Stimulated activated CD4-positive, alpha-beta T cell treated with anti-CD3 and anti-CD28 coated beads, Interleukin-12 subunit alpha, Interleukin-12 subunit beta, amount 100 ng/mL, for 4 hours (primary cell): ENCODE measurements at regions not wholly inside any gene's neighbourhood (a gene's known extent, or its start where the extent isn't known, plus 50 kb on each side); places are given as distances from the start of the nearest gene placed in this dataset.
"Not testable (repeated sequence)": the region's sequence is repeated elsewhere in the genome, so short reads cannot be mapped to it uniquely, and the experiment has no call there.

Source experiments
- DNase-seq: peaks from one replicate; pipeline ENCODE4 v3.0.0-alpha.2; 2020

DNA sequence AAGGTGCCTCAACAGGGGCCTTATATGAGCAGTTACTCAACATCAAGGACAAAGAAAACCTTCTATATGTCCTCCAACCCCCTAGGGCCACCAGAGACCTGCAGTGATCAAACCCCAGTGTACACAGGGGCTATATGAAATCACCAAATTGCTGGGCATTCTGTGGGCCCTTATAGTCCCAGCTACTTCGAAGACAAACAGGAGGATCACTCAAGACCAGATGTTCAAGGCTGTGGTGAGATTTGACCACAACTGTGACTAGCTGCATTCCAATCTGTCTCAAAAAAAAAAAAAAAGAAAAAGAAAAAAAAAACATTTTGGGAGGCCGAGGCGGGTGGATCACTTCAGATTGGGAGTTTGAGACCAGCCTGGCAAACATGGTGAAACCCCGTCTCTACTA lies 51.0 kb upstream of the PRB2 start:
- no peak for DNase-seq

- DNase-seq, result no peak
Observed at GRCh38 chr12:11457996-11458645, 62.8 kb upstream of the PRB2 start.

GRCh38 chr12:11460343-11461023 lies 65.1 kb upstream of the PRB2 start:
- no peak for DNase-seq

DNA sequence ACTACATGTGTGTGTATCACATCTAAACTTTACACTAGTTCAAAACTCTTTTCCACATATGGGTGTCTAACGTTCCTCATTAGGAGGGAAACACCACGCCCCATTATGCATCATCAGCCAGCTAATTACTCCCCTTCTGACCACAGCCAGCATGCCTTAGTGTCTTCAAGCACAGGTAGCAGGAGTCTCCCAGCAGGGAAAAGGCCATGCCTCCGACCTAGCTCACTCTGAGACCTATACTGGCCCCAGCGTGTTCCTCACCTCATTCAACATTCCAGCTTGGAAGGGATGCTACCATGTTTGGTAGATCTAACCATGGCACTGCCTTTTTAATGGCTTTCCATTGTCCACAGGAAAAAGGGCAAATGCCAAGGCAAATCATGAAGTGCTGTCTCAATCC lies 66.1 kb upstream of the PRB2 start:
- DNase-seq, result no peak

DNA sequence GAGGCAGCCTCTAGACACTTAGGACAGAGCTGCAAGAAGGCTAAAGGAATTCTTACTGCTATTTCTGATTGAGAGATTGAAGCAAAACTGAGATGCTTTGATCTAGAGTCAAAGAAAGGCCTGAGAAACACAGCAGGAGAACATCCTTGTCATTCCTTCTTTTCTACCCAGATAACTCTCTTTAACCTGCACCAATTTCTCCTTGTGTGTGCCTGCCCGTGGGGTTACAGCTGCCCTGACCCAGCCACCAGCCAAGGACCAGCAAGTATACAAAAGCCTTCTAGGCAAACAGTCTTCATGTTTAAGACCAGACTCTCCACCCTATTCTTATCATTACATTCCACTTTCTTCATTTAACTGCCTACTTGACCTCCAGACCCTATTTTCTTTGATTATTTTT lies 81.7 kb upstream of the PRB2 start:
- no peak for DNase-seq

GRCh38 chr12:11482955-11483354 lies 87.6 kb upstream of the PRB2 start:
- no peak for DNase-seq

DNA sequence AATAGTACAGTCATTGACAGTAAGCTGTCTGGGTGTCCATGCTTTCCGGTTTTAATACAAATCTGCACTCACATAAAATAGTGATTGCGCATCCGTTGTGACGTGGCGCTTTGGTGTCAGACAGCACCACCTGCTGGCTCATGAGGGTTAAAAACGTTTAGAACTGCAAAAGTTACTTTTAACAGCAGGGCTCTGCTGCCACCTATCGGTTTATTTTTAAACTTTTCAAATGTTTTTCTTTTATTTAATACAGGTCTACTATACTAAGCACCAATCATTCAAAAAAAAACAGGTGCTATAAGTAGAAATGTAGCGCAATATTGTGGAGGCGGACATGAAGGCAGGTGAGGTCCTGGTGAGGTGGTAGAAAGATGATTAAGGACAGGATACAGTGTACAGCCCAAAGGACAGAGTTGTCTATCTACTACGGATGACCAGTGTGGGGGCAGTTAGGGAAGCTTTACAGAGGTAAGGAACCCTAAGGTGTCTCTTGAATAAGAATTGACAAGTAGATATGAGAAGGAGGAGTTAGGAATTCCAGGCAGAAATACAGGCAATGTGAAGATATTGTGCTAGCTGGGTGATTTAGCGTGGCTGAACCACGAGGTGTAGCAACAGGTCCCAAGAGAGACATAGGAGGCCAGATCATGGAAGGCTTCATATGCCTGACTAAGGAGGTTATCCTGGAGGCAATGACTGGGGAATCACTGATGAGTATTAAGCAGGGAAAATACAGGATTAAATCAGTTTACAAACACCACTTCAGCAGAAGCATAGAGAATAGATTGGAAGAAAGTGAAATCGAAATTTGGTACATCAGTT lies 91.5 kb upstream of the PRB2 start:
- peak; percentile 65 for DNase-seq

GRCh38 chr12:11496157-11496851 lies 100.9 kb upstream of the PRB2 start:
- no peak for DNase-seq

DNA sequence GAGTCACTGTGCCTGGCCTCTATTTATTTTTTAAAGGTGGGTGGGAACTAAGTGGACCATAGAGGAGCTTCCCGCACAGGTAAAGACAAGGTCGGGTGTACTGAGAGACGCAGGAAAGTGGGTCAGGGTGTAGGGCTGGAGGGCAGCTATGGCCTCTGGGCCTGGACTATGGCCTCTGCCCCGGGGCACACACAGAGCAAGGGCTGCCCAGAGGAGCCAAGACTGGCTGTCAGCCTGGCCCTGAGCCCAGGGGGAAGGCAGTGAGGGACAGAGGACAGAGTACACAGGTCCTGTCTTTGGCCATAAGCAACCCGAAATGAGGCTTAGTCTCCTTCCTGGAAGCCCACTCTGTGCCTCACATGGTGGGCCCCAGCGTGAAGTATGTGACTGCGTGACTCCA lies 102.1 kb upstream of the PRB2 start:
- DNase-seq, result no peak

DNA sequence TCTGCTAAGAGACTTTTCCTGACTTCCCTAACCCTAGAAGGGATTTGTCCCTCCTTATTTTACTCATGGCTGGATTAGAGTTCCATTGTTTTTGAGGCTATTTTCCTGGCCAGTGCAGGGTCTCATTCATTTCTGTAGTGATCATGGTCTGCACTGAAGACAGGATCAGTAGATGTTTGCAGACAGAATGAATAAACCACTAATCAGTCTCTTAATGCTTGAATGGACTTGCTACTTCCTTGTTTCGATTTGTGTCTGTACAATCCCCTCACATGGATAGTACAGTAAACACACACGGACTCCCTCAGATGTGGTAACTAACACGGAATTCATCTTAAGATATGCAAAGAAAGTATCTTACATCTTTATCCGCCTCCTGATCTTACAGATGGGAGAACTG lies 102.6 kb upstream of the PRB2 start:
- no peak for DNase-seq

DNA sequence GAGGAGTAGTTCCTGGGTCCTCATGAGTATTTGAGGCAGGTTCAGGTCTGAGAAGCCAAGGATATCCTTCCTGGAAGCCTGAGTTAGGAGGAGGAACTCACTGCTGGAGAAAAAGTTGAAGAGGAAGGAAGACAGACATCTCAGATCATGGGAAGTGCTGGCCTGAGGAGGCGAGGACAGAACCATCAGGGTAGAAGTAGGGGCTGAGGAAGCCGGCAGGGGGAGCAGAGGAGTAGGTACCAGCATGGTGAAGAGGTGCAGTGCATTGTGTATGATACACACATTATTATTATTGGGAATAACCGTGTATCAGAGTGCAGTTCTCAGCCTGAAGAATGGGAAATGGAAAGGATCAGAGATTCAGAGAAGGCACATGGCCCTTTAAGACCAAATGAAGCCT lies 103.2 kb upstream of the PRB2 start:
- not testable (repeated sequence) for DNase-seq

DNA sequence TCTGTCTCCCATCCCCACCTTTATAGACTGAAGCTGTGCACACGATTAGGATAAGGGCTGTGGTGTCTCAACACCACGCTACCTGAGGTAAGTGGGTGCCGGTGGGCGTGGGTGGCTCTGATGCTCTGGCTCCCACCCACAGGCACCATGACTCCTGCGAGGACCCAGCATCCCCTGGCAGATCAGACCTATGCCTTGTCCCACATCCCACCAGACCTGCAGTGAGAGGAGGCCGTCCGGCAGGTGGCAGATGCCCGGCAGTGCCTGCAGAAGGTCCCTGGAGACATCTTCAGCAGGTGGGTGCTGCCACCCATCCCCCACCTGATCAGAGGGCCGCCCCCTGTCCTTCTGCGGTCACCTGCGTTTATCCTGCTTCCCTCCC lies 104.4 kb upstream of the PRB2 start:
- no peak for DNase-seq

DNA sequence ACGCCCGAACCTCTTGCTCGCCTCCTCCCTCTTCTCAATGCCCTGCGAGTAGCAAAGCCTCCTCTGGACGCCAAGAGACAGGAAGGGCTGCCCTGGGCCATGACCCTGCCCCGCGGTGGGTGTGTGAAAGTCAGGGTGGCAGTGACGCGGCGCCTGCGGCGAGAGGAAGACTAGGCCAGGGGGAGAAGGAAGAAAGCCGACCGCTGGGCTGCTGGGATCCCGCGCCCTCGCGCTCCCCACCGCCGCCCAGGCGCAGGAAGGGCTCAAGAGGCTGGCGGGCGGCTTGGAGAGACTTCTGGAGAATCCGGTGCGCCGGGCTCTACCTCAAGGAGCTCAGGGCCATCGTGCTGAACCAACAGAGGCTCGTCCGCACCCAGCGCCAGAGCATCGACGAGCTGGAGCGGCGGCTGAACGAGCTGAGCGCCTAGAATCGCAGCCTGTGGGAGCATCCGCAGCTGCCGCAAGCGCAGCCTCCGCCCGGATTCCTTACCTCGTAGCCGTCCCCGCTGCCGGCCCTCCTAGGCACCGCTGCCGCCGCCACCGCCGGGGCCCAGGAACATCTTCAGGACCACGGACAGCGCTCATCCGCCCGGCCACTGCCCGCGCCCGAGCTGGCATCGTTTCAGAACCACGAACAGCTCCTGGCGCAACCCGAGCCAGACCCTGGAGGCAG lies 105.0 kb upstream of the PRB2 start:
- DNase-seq, result peak; percentile 73

DNA sequence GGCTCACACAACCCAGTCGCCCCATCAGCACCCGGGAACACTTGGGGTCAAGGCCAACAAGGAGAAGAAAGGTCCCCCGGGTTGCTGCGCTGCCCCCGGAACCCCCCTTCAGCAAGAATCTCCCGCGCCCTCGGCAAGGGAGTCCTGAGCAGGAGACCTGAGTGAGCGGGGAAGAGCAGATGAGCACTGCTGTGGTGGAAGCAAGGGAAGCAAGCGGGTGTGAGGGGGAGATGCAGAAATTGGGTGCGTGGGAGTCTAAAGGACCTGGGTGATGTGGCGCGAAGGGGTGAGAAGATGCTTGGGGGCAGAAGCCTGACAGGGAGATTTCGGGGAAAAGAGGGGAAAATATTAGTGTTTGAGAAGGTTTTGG lies 105.5 kb upstream of the PRB2 start:
- no peak for DNase-seq

DNA sequence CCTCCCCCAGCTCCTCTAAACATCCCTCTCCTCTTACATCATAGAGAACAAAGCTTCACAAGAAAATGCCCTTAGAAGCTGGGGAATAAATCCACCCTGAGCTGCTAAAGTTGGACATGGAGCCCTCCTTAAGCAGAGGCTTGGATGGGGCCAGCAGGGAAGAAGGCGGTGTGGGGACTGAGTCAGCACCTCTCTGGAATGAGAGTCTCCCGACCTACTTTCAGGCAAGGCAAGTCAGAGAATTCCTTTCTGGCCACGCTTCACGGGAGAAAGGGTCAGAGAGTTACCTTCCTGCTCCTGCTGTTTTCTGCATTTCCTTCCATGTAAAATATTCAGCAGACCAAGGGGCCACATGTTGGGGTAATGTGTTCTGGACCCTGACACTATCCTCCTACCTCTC lies 113.3 kb upstream of the PRB2 start:
- DNase-seq, result no peak

DNA sequence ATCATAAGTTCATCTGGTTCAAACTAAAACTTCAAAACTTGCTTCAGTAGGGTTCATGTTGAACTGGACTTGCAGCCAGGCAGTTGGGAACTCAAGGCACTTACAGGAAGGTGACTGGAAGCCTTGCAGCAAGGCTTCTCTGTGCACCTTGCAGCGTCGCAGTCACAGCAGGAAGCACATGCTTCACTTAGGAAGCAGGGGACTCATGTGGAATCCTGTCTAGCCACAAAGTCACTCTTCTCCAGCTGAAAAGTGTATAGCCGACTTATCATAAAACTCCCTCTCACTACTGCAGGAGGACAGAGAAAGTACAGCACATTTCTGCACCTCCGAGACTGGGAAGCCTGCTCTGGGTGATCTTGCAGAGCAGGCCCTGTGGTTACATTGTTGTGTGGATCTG lies 114.0 kb upstream of the PRB2 start:
- DNase-seq, result no peak

GRCh38 chr12:11510671-11511070 lies 115.3 kb upstream of the PRB2 start:
- DNase-seq, result no peak

- no peak for DNase-seq
Observed at GRCh38 chr12:11513288-11513687, 117.9 kb upstream of the PRB2 start.

- DNase-seq, result no peak
Observed at GRCh38 chr12:11517080-11517479, 121.7 kb upstream of the PRB2 start.

- DNase-seq, result no peak
Observed at GRCh38 chr12:11524446-11524845, 125.0 kb upstream of the ETV6 start.

GRCh38 chr12:11534064-11534463 lies 115.4 kb upstream of the ETV6 start:
- DNase-seq, result no peak

DNA sequence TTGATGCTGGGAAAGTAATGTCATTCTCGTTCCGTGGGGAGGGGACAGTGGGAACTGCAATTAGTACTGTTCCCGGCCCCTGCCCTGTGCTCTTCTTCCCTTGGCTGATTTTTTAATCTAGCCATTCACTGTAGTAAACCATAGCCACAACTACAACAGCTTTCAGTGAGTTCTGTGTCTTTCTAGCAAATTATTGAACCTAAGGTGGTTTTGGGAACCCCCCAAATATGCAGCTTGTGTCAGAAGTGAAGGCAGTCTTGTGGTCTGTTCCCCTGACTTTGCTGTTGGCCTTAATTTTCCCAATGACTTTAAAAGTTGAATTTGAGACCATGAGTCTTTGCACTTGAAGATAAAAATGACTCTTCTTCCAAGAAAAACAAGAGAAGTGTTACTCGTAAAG lies 114.3 kb upstream of the ETV6 start:
- no peak for DNase-seq

- DNase-seq, result no peak
Observed at GRCh38 chr12:11539156-11539555, 110.3 kb upstream of the ETV6 start.
